ENCODE measurements at regions not wholly inside any gene's neighbourhood (a gene's known extent, or its start where the extent isn't known, plus 50 kb on each side); places are given as distances from the start of the nearest gene placed in this dataset.

DNA sequence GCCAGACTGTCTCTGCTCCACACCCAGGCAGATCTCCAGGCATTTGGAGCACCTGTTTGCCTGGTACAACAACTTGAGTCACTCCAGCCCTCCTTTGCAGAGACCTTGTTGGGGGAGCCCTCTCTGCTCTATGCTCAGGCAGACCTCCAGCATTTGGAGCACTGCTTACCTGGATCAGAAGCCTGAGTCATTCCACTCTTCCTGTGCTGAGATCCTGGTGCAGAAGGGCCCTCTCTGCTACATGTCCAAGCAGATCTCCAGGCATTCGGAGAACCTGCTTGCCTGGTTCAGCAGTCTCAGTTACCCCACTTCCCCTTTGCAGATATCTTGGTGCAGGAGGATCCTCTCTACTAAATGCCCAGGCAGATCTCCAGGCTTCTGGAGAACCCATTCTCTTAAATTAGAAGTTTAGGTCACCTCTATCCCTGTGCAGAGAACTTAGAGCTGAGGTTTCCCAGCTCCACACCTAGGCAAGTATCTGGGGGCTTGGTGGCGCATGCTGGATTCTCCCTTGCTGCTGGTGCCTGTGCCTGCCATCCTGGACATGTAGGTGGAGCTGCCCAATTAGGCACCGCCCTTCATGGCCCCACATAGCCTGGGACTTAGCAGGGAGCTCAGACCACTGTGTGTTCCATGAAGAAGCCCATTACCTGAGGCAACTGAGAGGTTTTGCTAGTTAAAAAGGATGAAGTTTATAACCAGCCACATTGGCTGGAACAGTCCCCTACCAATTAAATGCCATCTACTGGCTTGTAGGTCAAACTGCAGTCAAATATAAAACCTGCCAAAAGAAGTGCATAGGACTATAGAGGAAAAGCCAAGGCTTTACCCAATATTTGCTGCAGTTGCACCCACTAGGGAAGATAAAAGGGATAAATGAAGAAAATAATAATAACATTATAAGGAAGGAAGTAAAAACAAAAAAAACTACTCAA is 97.6 kb upstream of the SLITRK6 start:
- DNase-seq: no peak

- no peak for DNase-seq
Measured at GRCh38 chr13:85887406-85887805, 88.2 kb upstream of the SLITRK6 start.

GRCh38 chr13:85879014-85879413 is 79.8 kb upstream of the SLITRK6 start:
- DNase-seq: no peak

DNA sequence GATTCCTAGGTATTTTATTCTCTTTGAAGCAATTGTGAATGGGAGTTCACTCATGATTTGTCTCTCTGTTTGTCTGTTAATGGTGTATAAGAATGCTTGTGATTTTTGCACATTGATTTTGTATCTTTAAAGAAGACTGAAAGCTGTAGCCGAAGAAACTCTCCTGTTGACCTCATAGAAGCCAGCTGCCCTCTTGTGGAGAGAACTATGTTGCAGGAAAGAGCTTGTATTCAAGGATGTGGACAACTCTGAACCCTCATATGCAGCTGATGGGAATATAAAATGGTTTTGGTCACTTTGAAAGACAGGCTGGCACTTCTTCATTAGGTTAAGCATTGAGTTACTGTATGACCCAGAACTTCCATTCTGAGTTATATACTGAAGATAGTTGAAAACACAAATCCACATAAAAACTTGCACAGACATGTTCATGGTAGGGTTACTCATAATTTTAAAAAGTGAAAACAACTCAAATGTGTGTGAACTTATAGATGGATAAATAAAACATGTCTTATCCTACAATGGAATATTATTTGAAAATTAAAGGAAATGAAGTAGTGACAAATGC is 65.8 kb upstream of the SLITRK6 start:
- peak; percentile 9 for DNase-seq

- DNase-seq: no peak
Measured at GRCh38 chr13:85853901-85854663, 54.9 kb upstream of the SLITRK6 start.

- DNase-seq: no peak
Measured at GRCh38 chr13:85853161-85853894, 54.1 kb upstream of the SLITRK6 start.
